ENCODE measurements at regions not wholly inside any gene's neighbourhood (a gene's known extent, or its start where the extent isn't known, plus 50 kb on each side); places are given as distances from the start of the nearest gene placed in this dataset.

GRCh38 chr1:112172294-112172882 lies 182.9 kb upstream of the KCND3 start:
- no peaks in the 10 kb centered on the region for H3K36me3 Mint-ChIP-seq (ENCODE audit: insufficient read depth)
- ATAC-seq (replicated peaks; ENCODE audit: extremely low read depth, poor library complexity, severe bottlenecking), result no peak
- H3K27me3 Mint-ChIP-seq, result peaks cover 40% of the 10 kb centered on the region
- no peak overlapping the region for H3K4me3 Mint-ChIP-seq
- no peaks in the 10 kb centered on the region for H3K4me1 Mint-ChIP-seq
- no peak overlapping the region for H3K27ac Mint-ChIP-seq (ENCODE audit: low read depth)
- H3K9me3 Mint-ChIP-seq, result peaks cover 10% of the 10 kb centered on the region
- no peak for DNase-seq (ENCODE audit: low spot score in 2 of 2)

- H3K36me3 Mint-ChIP-seq (ENCODE audit: insufficient read depth), result no peaks in the 10 kb centered on the region
Observed at GRCh38 chr1:112177314-112177713, 187.8 kb upstream of the KCND3 start.

GRCh38 chr1:112188611-112189010 lies 199.1 kb upstream of the KCND3 start:
- no peak for ATAC-seq (replicated peaks; ENCODE audit: extremely low read depth, poor library complexity, severe bottlenecking)
- no peak overlapping the region for H3K27ac Mint-ChIP-seq (ENCODE audit: low read depth)
- H3K4me3 Mint-ChIP-seq, result no peak overlapping the region
- DNase-seq (ENCODE audit: low spot score in 2 of 2), result no peak
- peaks cover 5% of the 10 kb centered on the region for H3K9me3 Mint-ChIP-seq
- H3K27me3 Mint-ChIP-seq, result peaks cover 42% of the 10 kb centered on the region
- no peaks in the 10 kb centered on the region for H3K36me3 Mint-ChIP-seq (ENCODE audit: insufficient read depth)
- no peaks in the 10 kb centered on the region for H3K4me1 Mint-ChIP-seq

More at GRCh38 chr1:112177314-112177713, 187.8 kb upstream of the KCND3 start:
- Mint-ChIP-seq H3K27me3 (peaks cover 10% of the 10 kb centered on the region), H3K9me3 (peaks cover 7% of the 10 kb centered on the region), H3K4me3 (no peak overlapping the region), H3K27ac (ENCODE audit: low read depth) (no peak overlapping the region), H3K4me1 (no peaks in the 10 kb centered on the region)
- no peak for ATAC-seq (replicated peaks; ENCODE audit: extremely low read depth, poor library complexity, severe bottlenecking)
- no peak for DNase-seq (ENCODE audit: low spot score in 2 of 2)

DNA sequence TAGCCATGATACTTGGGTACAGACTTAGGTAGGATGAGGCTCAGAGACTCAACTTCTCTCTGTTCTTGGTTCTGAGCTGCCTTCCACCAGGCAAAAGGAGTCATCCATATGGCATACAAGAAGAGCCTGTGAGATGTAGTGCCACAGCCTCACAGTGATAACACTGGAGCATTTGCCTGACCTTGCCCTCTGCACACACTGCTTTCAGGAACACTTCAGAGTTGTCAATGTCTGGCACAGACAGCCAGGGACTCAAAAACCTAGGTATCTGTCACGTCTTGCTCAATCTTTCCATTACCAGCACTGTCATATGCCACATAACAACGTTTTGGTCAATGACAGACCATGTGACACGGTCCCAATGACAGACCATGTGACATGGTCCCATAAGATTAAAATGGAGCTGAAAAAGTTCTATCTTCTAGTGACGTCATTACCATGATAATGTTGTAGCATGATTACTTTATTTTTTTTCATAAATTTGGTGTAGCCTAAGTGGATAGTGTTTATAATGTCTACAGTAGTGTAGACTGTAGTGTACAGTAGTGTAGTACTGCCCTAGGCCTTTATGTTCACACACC lies 199.9 kb upstream of the CTTNBP2NL start:
- Mint-ChIP-seq H3K4me3 (no peak overlapping the region), H3K4me1 (no peaks in the 10 kb centered on the region), H3K9me3 (peaks cover 5% of the 10 kb centered on the region), H3K27me3 (peaks cover 38% of the 10 kb centered on the region), H3K36me3 (ENCODE audit: insufficient read depth) (no peaks in the 10 kb centered on the region), H3K27ac (ENCODE audit: low read depth) (no peak overlapping the region)
- DNase-seq (ENCODE audit: low spot score in 2 of 2), result no peak
- no peak for ATAC-seq (replicated peaks; ENCODE audit: extremely low read depth, poor library complexity, severe bottlenecking)

GRCh38 chr1:112196731-112197130 lies 199.3 kb upstream of the CTTNBP2NL start:
- Mint-ChIP-seq H3K27me3 (peaks cover 42% of the 10 kb centered on the region), H3K4me3 (no peak overlapping the region)
- no peak for DNase-seq (ENCODE audit: low spot score in 2 of 2)

DNA sequence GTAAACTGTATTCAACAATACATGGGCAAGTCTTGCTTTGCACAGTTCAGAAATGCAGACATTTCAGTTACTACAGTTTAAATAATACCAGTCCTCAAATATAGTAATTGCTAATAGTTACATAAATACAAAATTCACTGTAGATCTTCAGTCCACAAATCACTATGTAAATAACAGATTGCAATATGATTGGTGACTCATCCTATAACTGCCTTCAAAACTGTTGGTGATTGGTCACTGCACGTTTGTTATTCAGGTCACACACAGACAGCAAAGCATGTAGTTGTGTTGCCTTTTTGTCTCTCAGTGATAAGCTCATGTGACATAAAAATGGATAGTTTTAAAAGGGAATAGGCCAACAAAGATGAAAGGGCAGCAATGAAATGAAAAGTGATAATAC lies 186.5 kb upstream of the CTTNBP2NL start:
- Mint-ChIP-seq H3K4me1 (no peaks in the 10 kb centered on the region), H3K27ac (ENCODE audit: low read depth) (no peak overlapping the region), H3K4me3 (no peak overlapping the region), H3K27me3 (peaks cover 55% of the 10 kb centered on the region), H3K36me3 (ENCODE audit: insufficient read depth) (no peaks in the 10 kb centered on the region), H3K9me3 (no peaks in the 10 kb centered on the region)
- ATAC-seq (replicated peaks; ENCODE audit: extremely low read depth, poor library complexity, severe bottlenecking) (no peak), DNase-seq (ENCODE audit: low spot score in 2 of 2) (no peak)

More at GRCh38 chr1:112196731-112197130, 199.3 kb upstream of the CTTNBP2NL start:
- Mint-ChIP-seq H3K27ac (ENCODE audit: low read depth) (no peak overlapping the region), H3K9me3 (peaks cover 5% of the 10 kb centered on the region), H3K36me3 (ENCODE audit: insufficient read depth) (no peaks in the 10 kb centered on the region), H3K4me1 (no peaks in the 10 kb centered on the region)
- ATAC-seq (replicated peaks; ENCODE audit: extremely low read depth, poor library complexity, severe bottlenecking), result no peak

GRCh38 chr1:112219267-112219666 lies 176.7 kb upstream of the CTTNBP2NL start:
- Mint-ChIP-seq H3K36me3 (ENCODE audit: insufficient read depth) (no peaks in the 10 kb centered on the region), H3K4me1 (no peaks in the 10 kb centered on the region), H3K9me3 (peaks cover 10% of the 10 kb centered on the region), H3K27ac (ENCODE audit: low read depth) (no peak overlapping the region), H3K4me3 (no peak overlapping the region), H3K27me3 (peaks cover 57% of the 10 kb centered on the region)
- ATAC-seq (replicated peaks; ENCODE audit: extremely low read depth, poor library complexity, severe bottlenecking) (no peak), DNase-seq (ENCODE audit: low spot score in 2 of 2) (no peak)

DNA sequence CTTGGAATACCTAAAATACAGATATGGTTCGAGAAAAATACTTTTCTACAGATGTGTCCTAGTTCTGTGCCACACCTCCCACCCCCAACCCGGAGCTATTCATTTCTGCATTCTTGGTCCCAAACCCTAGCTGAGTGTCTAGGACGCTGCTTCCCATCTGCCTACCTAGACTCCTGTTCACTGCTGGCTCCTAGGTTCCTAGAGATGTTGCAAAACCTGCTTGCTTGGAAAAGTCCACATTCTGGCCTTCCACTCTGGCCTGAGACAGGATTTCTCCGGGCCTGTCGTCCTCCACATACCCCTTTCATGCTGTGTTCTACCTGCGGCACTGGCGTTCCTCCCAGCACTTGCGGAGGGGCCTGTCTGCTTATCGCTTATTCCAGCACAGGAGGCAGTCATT lies 165.8 kb upstream of the CTTNBP2NL start:
- H3K27ac Mint-ChIP-seq (ENCODE audit: low read depth), result no peak overlapping the region
- no peaks in the 10 kb centered on the region for H3K36me3 Mint-ChIP-seq (ENCODE audit: insufficient read depth)
- H3K4me3 Mint-ChIP-seq, result no peak overlapping the region
- H3K27me3 Mint-ChIP-seq, result peaks cover 23% of the 10 kb centered on the region
- ATAC-seq (replicated peaks; ENCODE audit: extremely low read depth, poor library complexity, severe bottlenecking), result no peak
- no peaks in the 10 kb centered on the region for H3K4me1 Mint-ChIP-seq
- H3K9me3 Mint-ChIP-seq, result peaks cover 4% of the 10 kb centered on the region
- no peak for DNase-seq (ENCODE audit: low spot score in 2 of 2)

- Mint-ChIP-seq H3K4me3 (no peak overlapping the region), H3K36me3 (ENCODE audit: insufficient read depth) (no peaks in the 10 kb centered on the region), H3K4me1 (no peaks in the 10 kb centered on the region), H3K9me3 (peaks cover 4% of the 10 kb centered on the region), H3K27me3 (peaks cover 33% of the 10 kb centered on the region), H3K27ac (ENCODE audit: low read depth) (no peak overlapping the region)
- ATAC-seq (replicated peaks; ENCODE audit: extremely low read depth, poor library complexity, severe bottlenecking) (no peak), DNase-seq (ENCODE audit: low spot score in 2 of 2) (no peak)
Observed at GRCh38 chr1:112231331-112231730, 164.7 kb upstream of the CTTNBP2NL start.

DNA sequence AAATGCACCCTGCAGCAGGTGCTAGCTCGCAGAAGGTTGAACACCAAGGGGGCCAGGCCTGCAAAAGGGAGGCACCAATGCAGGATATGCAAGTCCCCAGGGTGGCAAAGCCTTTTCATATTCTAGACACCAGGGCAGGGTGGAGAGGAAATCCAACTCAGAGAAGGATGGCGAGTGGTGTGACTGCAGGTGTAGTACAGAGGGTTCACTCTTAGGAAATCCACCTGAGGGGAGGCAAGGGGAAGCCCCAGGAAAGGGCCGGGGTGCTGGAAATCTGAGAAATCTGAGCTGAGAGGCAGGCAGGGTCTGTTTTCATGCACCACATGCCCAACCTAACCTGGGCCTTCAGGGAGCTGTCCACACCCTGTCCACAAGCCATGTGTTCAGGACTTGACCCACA lies 163.2 kb upstream of the CTTNBP2NL start:
- ATAC-seq (replicated peaks; ENCODE audit: extremely low read depth, poor library complexity, severe bottlenecking), result no peak
- no peak for DNase-seq (ENCODE audit: low spot score in 2 of 2)
- Mint-ChIP-seq H3K27me3 (peaks cover 37% of the 10 kb centered on the region), H3K36me3 (ENCODE audit: insufficient read depth) (no peaks in the 10 kb centered on the region), H3K4me1 (no peaks in the 10 kb centered on the region), H3K27ac (ENCODE audit: low read depth) (no peak overlapping the region), H3K9me3 (no peaks in the 10 kb centered on the region), H3K4me3 (no peak overlapping the region)

DNA sequence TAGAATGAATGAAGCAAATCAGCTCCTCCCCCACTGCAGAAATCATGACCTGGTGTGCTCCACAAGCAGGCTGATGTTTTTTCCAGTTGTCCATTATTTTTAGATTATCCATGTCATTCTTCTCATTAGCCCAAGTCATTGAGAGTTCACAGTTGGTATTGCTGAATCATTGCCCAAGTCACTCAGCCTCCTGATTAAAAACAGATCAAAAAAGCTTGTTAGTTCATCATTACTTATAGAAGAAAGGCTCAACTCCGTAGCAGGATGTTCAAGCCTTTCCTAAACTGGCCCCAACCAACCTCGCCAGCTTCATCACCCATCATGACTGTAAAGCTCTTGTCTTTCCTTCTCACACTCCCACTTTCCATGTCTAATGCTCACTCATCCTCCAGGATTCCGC lies 161.3 kb upstream of the CTTNBP2NL start:
- Mint-ChIP-seq H3K27me3 (peaks cover 55% of the 10 kb centered on the region), H3K9me3 (no peaks in the 10 kb centered on the region), H3K27ac (ENCODE audit: low read depth) (no peak overlapping the region)

DNA sequence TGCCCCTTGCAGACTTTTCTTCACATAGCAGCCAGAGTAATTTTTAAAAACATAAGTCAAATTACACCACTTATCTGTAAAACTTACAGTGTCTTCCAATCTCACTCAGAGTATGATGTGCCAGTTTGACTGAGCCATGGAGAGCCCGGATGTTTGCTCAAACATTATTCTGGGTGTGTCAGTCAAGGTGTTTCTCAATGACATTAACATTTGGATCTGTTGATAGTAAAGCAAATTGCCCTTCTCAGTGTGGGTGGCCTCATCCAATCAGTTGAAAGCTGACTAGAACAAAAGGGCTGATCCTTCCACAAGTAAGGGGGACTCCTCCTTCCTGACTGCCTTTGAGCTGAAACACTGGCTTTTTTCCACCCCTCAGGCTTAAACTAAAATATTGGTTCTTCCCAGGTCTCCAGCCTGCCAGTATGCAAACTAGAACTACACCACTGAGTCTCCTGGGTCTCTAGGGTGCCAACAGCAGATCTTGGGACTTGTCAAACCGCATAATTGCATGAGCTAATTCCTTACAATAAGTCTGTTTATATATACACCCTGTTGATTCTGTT lies 157.9 kb upstream of the CTTNBP2NL start:
- no peaks in the 10 kb centered on the region for H3K4me1 Mint-ChIP-seq
- no peak overlapping the region for H3K4me3 Mint-ChIP-seq
- DNase-seq (ENCODE audit: low spot score in 2 of 2) (no peak), ATAC-seq (replicated peaks; ENCODE audit: extremely low read depth, poor library complexity, severe bottlenecking) (no peak)
- H3K27ac Mint-ChIP-seq (ENCODE audit: low read depth), result no peak overlapping the region
- peaks cover 58% of the 10 kb centered on the region for H3K27me3 Mint-ChIP-seq
- H3K9me3 Mint-ChIP-seq, result no peaks in the 10 kb centered on the region
- H3K36me3 Mint-ChIP-seq (ENCODE audit: insufficient read depth), result no peaks in the 10 kb centered on the region

More for the DNA sequence above, 161.3 kb upstream of the CTTNBP2NL start:
- Mint-ChIP-seq H3K36me3 (ENCODE audit: insufficient read depth) (no peaks in the 10 kb centered on the region), H3K4me1 (no peaks in the 10 kb centered on the region), H3K4me3 (no peak overlapping the region)
- DNase-seq (ENCODE audit: low spot score in 2 of 2) (no peak), ATAC-seq (replicated peaks; ENCODE audit: extremely low read depth, poor library complexity, severe bottlenecking) (no peak)

- Mint-ChIP-seq H3K9me3 (no peaks in the 10 kb centered on the region), H3K36me3 (ENCODE audit: insufficient read depth) (no peaks in the 10 kb centered on the region), H3K4me1 (no peaks in the 10 kb centered on the region), H3K4me3 (no peak overlapping the region), H3K27ac (ENCODE audit: low read depth) (no peak overlapping the region), H3K27me3 (peaks cover 67% of the 10 kb centered on the region)
- ATAC-seq (replicated peaks; ENCODE audit: extremely low read depth, poor library complexity, severe bottlenecking) (no peak), DNase-seq (ENCODE audit: low spot score in 2 of 2) (no peak)
Observed at GRCh38 chr1:112239683-112240330, 156.2 kb upstream of the CTTNBP2NL start.

Measured in central memory CD8-positive, alpha-beta T cell (primary cell).